ENCODE measurements at regions not wholly inside any gene's neighbourhood (a gene's known extent, or its start where the extent isn't known, plus 50 kb on each side); places are given as distances from the start of the nearest gene placed in this dataset.

DNA sequence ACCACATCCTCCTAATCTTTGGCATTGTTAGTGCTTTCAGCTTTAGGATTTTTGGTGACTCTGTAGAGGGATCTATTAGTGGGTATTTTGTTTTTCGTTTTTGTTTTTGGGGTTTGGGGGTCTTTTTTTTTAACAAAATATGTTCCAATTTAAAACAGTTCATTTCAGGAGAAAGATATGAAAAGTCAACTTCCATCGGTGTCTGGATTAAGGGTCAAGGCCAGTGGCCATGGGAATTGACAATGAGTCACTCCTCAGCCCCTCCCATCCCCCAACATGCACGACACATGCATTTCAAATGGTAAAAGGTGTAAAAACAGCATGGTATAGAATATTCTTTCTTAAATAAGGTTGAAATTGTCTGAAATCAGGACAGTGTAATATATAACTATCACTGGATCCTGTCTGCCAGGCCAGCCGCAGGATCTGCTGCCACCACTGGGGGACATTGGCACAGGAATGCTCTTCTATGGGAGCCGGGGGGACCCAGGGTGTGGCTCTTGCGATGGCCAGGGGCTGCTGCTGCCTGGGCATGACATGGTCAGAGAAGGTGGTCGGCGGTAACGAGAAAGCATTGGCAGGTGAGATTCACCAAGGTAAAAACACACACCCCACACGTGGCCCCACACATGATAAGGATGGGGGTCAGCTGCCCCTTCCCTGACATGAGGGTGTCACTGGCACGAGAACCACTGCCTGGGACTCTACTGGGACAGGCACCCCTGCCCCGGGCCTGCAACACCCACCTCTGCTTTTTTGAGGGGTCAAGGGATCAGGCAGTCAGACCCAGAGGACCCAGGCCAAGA, 126.2 kb upstream of the KCTD7 start:
- Histone ChIP-seq H3K79me2 (ENCODE audit: control insufficient read depth, insufficient read depth, low read length) (no peaks in the 10 kb centered on the region), H2AFZ (ENCODE audit: low read depth, low read length) (no peak overlapping the region), H3K9me3 (replicated peaks; ENCODE audit: control insufficient read depth, insufficient read depth, low read length) (no peaks in the 10 kb centered on the region), H3K9me1 (replicated peaks; ENCODE audit: control insufficient read depth, extremely low read depth, insufficient read depth, low read length) (no peaks in the 10 kb centered on the region), H3K27ac (ENCODE audit: insufficient read depth, low read depth, low read length) (no peak overlapping the region), H3K36me3 (ENCODE audit: control insufficient read depth in 2 of 2, extremely low read depth in 1 of 2, insufficient read depth in 2 of 2, low read length in 2 of 2) (no peaks in the 10 kb centered on the region), H3K4me1 (ENCODE audit: control insufficient read depth, extremely low read depth, insufficient read depth, low read length) (no peaks in the 10 kb centered on the region), H4K20me1 (replicated peaks; ENCODE audit: control insufficient read depth, extremely low read depth, insufficient read depth, low read length) (no peaks in the 10 kb centered on the region), H3K9ac (replicated peaks; ENCODE audit: extremely low read depth, insufficient read depth, low read length) (no peak overlapping the region), H3K4me3 (replicated peaks in 1 of 3; ENCODE audit: insufficient read depth in 1 of 3, low read depth in 1 of 3, low read length in 3 of 3) (no peak overlapping the region), H3K4me2 (ENCODE audit: insufficient read depth, low read length) (no peak overlapping the region), H3K27me3 (ENCODE audit: control insufficient read depth in 2 of 2, insufficient read depth in 2 of 2, low read length in 2 of 2) (peaks cover 0 to 3% of the 10 kb centered on the region in 2 experiments)
- DNase-seq (ENCODE audit: low read depth, low spot score) (no peak), FAIRE-seq (no peak)
- no peak for TF ChIP-seq GATA2 (IDR thresholded peaks at IDR 0.05; ENCODE audit: insufficient read depth, insufficient read length, low read depth, low read length)
- TF ChIP-seq POLR2AphosphoS5 (IDR thresholded peaks at IDR 0.05; ENCODE audit: insufficient read depth, low read depth, low read length) = no peak
- TF ChIP-seq, protein P1, sequence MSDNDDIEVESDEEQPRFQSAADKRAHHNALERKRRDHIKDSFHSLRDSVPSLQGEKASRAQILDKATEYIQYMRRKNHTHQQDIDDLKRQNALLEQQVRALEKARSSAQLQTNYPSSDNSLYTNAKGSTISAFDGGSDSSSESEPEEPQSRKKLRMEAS (IDR thresholded peaks at IDR 0.05; ENCODE audit: insufficient read depth, insufficient read length) = no peak
- TF ChIP-seq POLR2A (IDR thresholded peaks at IDR 0.05; ENCODE audit: low read depth, low read length) = no peak
- TF ChIP-seq FOS (IDR thresholded peaks at IDR 0.05; ENCODE audit: borderline replicate concordance, insufficient read depth, low read length) = no peak
- TF ChIP-seq, protein P2, sequence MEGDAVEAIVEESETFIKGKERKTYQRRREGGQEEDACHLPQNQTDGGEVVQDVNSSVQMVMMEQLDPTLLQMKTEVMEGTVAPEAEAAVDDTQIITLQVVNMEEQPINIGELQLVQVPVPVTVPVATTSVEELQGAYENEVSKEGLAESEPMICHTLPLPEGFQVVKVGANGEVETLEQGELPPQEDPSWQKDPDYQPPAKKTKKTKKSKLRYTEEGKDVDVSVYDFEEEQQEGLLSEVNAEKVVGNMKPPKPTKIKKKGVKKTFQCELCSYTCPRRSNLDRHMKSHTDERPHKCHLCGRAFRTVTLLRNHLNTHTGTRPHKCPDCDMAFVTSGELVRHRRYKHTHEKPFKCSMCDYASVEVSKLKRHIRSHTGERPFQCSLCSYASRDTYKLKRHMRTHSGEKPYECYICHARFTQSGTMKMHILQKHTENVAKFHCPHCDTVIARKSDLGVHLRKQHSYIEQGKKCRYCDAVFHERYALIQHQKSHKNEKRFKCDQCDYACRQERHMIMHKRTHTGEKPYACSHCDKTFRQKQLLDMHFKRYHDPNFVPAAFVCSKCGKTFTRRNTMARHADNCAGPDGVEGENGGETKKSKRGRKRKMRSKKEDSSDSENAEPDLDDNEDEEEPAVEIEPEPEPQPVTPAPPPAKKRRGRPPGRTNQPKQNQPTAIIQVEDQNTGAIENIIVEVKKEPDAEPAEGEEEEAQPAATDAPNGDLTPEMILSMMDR (IDR thresholded peaks at IDR 0.05; ENCODE audit: extremely low read depth in 1 of 2, insufficient read depth in 1 of 2, low read depth in 1 of 2, low read length in 2 of 2) = no peak
- TF ChIP-seq MYC (IDR thresholded peaks at IDR 0.05; ENCODE audit: low read depth, low read length) = no peak
- no peak for TF ChIP-seq JUN (IDR thresholded peaks at IDR 0.05; ENCODE audit: borderline replicate concordance, insufficient read depth, insufficient read length, low read depth)
- TF ChIP-seq EZH2 (IDR thresholded peaks at IDR 0.05; ENCODE audit: borderline replicate concordance, low read depth, low read length, severe bottlenecking) = no peak
- CTCF ChIA-PET = no interaction called here
- BruUV-seq (replicated peaks) = no TSS peak
- dilution Hi-C loops (cut with MboI; ENCODE audit: extremely low pct_ligation_motif_present, low sequenced_read_pairs) = no loop called here
- intact Hi-C loops (cut with micrococcal nuclease) = no loop called here
- POLR2A ChIA-PET = no interaction called here
